PC-9 (cell line): ENCODE measurements at regions not wholly inside any gene's neighbourhood (a gene's known extent, or its start where the extent isn't known, plus 50 kb on each side); places are given as distances from the start of the nearest gene placed in this dataset.
"Not testable (repeated sequence)": the region's sequence is repeated elsewhere in the genome, so short reads cannot be mapped to it uniquely, and the experiment has no call there.

Experiments used
- BruUV-seq: library from RNA; stranded (reverse); fragments of 400-500 nt; replicated peaks from 2 replicates; lab custom pipeline; 2021; lab: Mats Ljungman, UMichigan
- CTCF ChIA-PET: fragments of 300-600 bp; sonication (Branson Sonifier 250); formaldehyde crosslinking; loops from one replicate; lab custom pipeline; 2022; ENCODE audit warnings: antibody characterized with exemption; lab: Charles Lee
- POLR2A ChIA-PET: fragments of 300-600 bp; sonication (Branson Sonifier 250); formaldehyde crosslinking; loops from one replicate; lab custom pipeline; 2022; ENCODE audit warnings: antibody characterized with exemption; ENCODE audit not compliant: unreplicated experiment; lab: Charles Lee
- DNase-seq, 2 experiments: peaks; one replicate each; pipeline versions ENCODE4 v3.0.0 to v3.0.0-alpha.2; 2015 to 2022; ENCODE audit warnings: mixed read lengths in 1 of 2
- H2AFZ ChIP-seq: fragments of 200-600 bp; sonication (generic); 2 replicates; pipeline ENCODE4 v1.8.1; 2017; ENCODE audit warnings: antibody characterized with exemption
- H3F3A ChIP-seq: fragments of 200-600 bp; sonication (generic); 2 replicates; pipeline ENCODE4 v1.8.1; 2017; ENCODE audit warnings: antibody characterized with exemption, mild to moderate bottlenecking, low read depth; ENCODE audit not compliant: insufficient read depth
- H3K27ac ChIP-seq: fragments of 200-600 bp; sonication (generic); 2 replicates; pipeline ENCODE4 v1.6.1; 2016; ENCODE audit warnings: mixed run types
- H3K27me3 ChIP-seq: fragments of 200-600 bp; sonication (generic); 2 replicates; pipeline ENCODE4 v1.6.1; 2016; ENCODE audit warnings: low read depth, mixed run types; ENCODE audit not compliant: insufficient read depth
- H3K36me3 ChIP-seq: fragments of 200-600 bp; sonication (generic); 2 replicates; pipeline ENCODE4 v1.6.1; 2016; ENCODE audit warnings: low read depth, mixed run types
- H3K4me1 ChIP-seq: fragments of 200-600 bp; sonication (generic); replicated peaks from 2 replicates; pipeline ENCODE4 v1.6.1; 2016; ENCODE audit warnings: mixed run types; ENCODE audit not compliant: insufficient read depth
- H3K4me2 ChIP-seq: fragments of 200-600 bp; sonication (generic); 2 replicates; pipeline ENCODE4 v1.6.1; 2017; ENCODE audit warnings: mixed run types
- H3K4me3 ChIP-seq: fragments of 200-600 bp; sonication (generic); 2 replicates; pipeline ENCODE4 v1.6.1; 2016; ENCODE audit warnings: mixed run types
- H3K79me2 ChIP-seq: fragments of 200-600 bp; sonication (generic); 2 replicates; pipeline ENCODE4 v1.6.1; 2017; ENCODE audit warnings: low read depth, mixed run types
- H3K9me2 ChIP-seq: fragments of 200-600 bp; sonication (generic); 2 replicates; pipeline ENCODE4 v1.8.1; 2017; ENCODE audit warnings: mild to moderate bottlenecking; ENCODE audit not compliant: insufficient read depth
- H3K9me3 ChIP-seq: fragments of 200-600 bp; sonication (generic); 2 replicates; pipeline ENCODE4 v1.8.1; 2016; ENCODE audit warnings: low read depth; ENCODE audit not compliant: insufficient read depth
- H4K20me1 ChIP-seq: fragments of 200-600 bp; sonication (generic); 2 replicates; pipeline ENCODE4 v1.8.1; 2017; ENCODE audit not compliant: insufficient read depth
- EZH2 ChIP-seq: fragments of 200-600 bp; sonication (generic); IDR thresholded peaks from 2 replicates; pipeline ENCODE4 v1.8.0; 2017; ENCODE audit warnings: antibody characterized with exemption, low read depth
- intact Hi-C: fragments of 100-400 bp; cut with micrococcal nuclease; formaldehyde crosslinking; loops from one replicate; pipeline ENCODE4 v1.10.0; 2022; ENCODE audit not compliant: unreplicated experiment
- TF ChIP-seq, protein P1 (sequence below): fragments of 200-600 bp; sonication (generic); conservative IDR thresholded peaks from 2 replicates; pipeline ENCODE4 v1.6.1; 2017; ENCODE audit warnings: mixed run types, antibody characterized with exemption, mild to moderate bottlenecking, moderate library complexity

- ChIA-PET CTCF (no interaction called here), POLR2A (no interaction called here)
- no peak overlapping the region for H3K4me3 ChIP-seq
- no peaks in the 10 kb centered on the region; the same call in 1 of the 2 replicates for H3K27me3 ChIP-seq
- H3K36me3 ChIP-seq, result no peaks in the 10 kb centered on the region
- no TSS peak for BruUV-seq
- H3K27ac ChIP-seq, result no peak overlapping the region
- H3K4me1 ChIP-seq, result no peaks in the 10 kb centered on the region
- intact Hi-C loops, result no loop called here
- no peaks in the 10 kb centered on the region for H3F3A ChIP-seq
- no peak overlapping the region for H2AFZ ChIP-seq
- no peaks in the 10 kb centered on the region for H3K79me2 ChIP-seq
- no peak for DNase-seq
- H4K20me1 ChIP-seq, result no peaks in the 10 kb centered on the region
- no peaks in the 10 kb centered on the region for H3K9me2 ChIP-seq
- no peak overlapping the region for H3K4me2 ChIP-seq
- H3K9me3 ChIP-seq, result no peaks in the 10 kb centered on the region
- TF ChIP-seq EZH2, result no peak
- TF ChIP-seq, protein P1, sequence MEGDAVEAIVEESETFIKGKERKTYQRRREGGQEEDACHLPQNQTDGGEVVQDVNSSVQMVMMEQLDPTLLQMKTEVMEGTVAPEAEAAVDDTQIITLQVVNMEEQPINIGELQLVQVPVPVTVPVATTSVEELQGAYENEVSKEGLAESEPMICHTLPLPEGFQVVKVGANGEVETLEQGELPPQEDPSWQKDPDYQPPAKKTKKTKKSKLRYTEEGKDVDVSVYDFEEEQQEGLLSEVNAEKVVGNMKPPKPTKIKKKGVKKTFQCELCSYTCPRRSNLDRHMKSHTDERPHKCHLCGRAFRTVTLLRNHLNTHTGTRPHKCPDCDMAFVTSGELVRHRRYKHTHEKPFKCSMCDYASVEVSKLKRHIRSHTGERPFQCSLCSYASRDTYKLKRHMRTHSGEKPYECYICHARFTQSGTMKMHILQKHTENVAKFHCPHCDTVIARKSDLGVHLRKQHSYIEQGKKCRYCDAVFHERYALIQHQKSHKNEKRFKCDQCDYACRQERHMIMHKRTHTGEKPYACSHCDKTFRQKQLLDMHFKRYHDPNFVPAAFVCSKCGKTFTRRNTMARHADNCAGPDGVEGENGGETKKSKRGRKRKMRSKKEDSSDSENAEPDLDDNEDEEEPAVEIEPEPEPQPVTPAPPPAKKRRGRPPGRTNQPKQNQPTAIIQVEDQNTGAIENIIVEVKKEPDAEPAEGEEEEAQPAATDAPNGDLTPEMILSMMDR, result no peak
Observed at GRCh38 chr6:137579612-137580011, 85.4 kb upstream of the OLIG3 start.

GRCh38 chr6:137581019-137581707 lies 87.0 kb upstream of the OLIG3 start:
- TF ChIP-seq EZH2, result no peak
- TF ChIP-seq, protein P1, result no peak
- Histone ChIP-seq H3K4me3 (no peak overlapping the region), H3K9me3 (no peaks in the 10 kb centered on the region), H3K4me2 (no peak overlapping the region), H3K9me2 (no peaks in the 10 kb centered on the region), H3K27me3 (no peaks in the 10 kb centered on the region), H2AFZ (no peak overlapping the region), H3K4me1 (no peaks in the 10 kb centered on the region), H3K79me2 (no peaks in the 10 kb centered on the region), H3K27ac (no peak overlapping the region), H3F3A (no peaks in the 10 kb centered on the region), H4K20me1 (no peaks in the 10 kb centered on the region), H3K36me3 (no peaks in the 10 kb centered on the region)
- no TSS peak for BruUV-seq
- POLR2A ChIA-PET, result no interaction called here
- intact Hi-C loops, result no loop called here
- no peak for DNase-seq
- CTCF ChIA-PET, result no interaction called here

GRCh38 chr6:137583519-137583918 lies 89.3 kb upstream of the OLIG3 start:
- H3K4me1 ChIP-seq, H4K20me1 ChIP-seq, H3K27ac ChIP-seq, H3K36me3 ChIP-seq, H3K4me2 ChIP-seq, intact Hi-C loops, H3K9me3 ChIP-seq, H3K79me2 ChIP-seq, H3K4me3 ChIP-seq, POLR2A ChIA-PET, DNase-seq, H3K9me2 ChIP-seq, BruUV-seq, H2AFZ ChIP-seq, CTCF ChIA-PET, H3F3A ChIP-seq, H3K27me3 ChIP-seq: not testable (repeated sequence)
